Neural cell (in vitro differentiated cells): ENCODE measurements at regions not wholly inside any gene's neighbourhood (a gene's known extent, or its start where the extent isn't known, plus 50 kb on each side); places are given as distances from the start of the nearest gene placed in this dataset.

Experiments used
- EP300 ChIP-seq: fragments of 450-650 bp; conservative IDR thresholded peaks from 2 replicates; pipeline ENCODE4 v1.6.1; 2014; ENCODE audit warnings: antibody characterized with exemption, mild to moderate bottlenecking, moderate library complexity; ENCODE audit not compliant: poor library complexity, severe bottlenecking
- EZH2 ChIP-seq: fragments of 200-600, 300-800 bp; shearing (Covaris generic), sonication (generic); IDR thresholded peaks from 2 replicates; pipeline ENCODE4 v1.6.1; 2014; ENCODE audit warnings: antibody characterized with exemption, low read length, borderline replicate concordance, mild to moderate bottlenecking; ENCODE audit not compliant: insufficient read depth, poor library complexity, severe bottlenecking
- MXI1 ChIP-seq: fragments of 450-650 bp; conservative IDR thresholded peaks from 2 replicates; pipeline ENCODE4 v1.6.1; 2014; ENCODE audit warnings: antibody characterized with exemption, mild to moderate bottlenecking; ENCODE audit not compliant: poor library complexity, severe bottlenecking
- POLR2AphosphoS5 ChIP-seq: IDR thresholded peaks from 2 replicates; pipeline ENCODE4 v1.6.1; 2012
- RAD21 ChIP-seq: fragments of 450-650 bp; conservative IDR thresholded peaks from 2 replicates; pipeline ENCODE4 v1.6.1; 2014; ENCODE audit warnings: antibody characterized with exemption, mild to moderate bottlenecking, moderate library complexity
- TF ChIP-seq, protein P1 (sequence below): fragments of 450-650 bp; IDR thresholded peaks from 2 replicates; pipeline ENCODE4 v1.5.1; 2014; ENCODE audit warnings: antibody characterized with exemption, mild to moderate bottlenecking, moderate library complexity; ENCODE audit not compliant: poor library complexity, severe bottlenecking

DNA sequence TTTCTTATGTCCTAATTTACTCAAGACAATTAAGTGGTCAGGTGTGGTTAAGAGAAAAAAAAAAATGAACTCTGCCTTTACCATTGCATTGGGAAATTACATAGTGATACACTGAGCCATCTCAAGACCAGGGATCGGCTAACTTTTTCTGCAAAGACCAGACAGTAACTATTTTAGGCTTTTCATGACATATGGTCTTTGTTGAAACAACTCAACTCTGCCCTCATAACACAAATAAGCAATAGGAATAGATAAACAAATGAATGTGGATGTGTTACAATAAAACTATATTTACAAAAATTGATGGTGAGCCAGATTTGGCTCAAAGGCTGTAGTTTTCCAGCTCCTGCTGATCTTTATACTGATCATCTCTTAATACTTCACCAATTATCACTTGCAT is 632.6 kb upstream of the INTU start:
- TF ChIP-seq, protein P1, sequence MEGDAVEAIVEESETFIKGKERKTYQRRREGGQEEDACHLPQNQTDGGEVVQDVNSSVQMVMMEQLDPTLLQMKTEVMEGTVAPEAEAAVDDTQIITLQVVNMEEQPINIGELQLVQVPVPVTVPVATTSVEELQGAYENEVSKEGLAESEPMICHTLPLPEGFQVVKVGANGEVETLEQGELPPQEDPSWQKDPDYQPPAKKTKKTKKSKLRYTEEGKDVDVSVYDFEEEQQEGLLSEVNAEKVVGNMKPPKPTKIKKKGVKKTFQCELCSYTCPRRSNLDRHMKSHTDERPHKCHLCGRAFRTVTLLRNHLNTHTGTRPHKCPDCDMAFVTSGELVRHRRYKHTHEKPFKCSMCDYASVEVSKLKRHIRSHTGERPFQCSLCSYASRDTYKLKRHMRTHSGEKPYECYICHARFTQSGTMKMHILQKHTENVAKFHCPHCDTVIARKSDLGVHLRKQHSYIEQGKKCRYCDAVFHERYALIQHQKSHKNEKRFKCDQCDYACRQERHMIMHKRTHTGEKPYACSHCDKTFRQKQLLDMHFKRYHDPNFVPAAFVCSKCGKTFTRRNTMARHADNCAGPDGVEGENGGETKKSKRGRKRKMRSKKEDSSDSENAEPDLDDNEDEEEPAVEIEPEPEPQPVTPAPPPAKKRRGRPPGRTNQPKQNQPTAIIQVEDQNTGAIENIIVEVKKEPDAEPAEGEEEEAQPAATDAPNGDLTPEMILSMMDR: no peak
- TF ChIP-seq EZH2 (no peak), POLR2AphosphoS5 (no peak), RAD21 (no peak), MXI1 (no peak), EP300 (no peak)
